Retinal pigment epithelial cell (primary cell): ENCODE measurements at regions not wholly inside any gene's neighbourhood (a gene's known extent, or its start where the extent isn't known, plus 50 kb on each side); places are given as distances from the start of the nearest gene placed in this dataset.
A peak's percentile ranks its signal among the peaks of the same experiment; 100 is the strongest.
"Not testable (repeated sequence)": the region's sequence is repeated elsewhere in the genome, so short reads cannot be mapped to it uniquely, and the experiment has no call there.

Experiments
- DNase-seq: peaks from one replicate; pipeline ENCODE4 v3.0.0-alpha.2; 2010; ENCODE audit warnings: low read depth
- H3K4me3 ChIP-seq: 2 replicates; pipeline ENCODE4 v1.5.1; 2011; ENCODE audit warnings: mild to moderate bottlenecking, low read length, control low read depth, moderate library complexity
- CTCF ChIP-seq: conservative IDR thresholded peaks from 2 replicates; pipeline ENCODE4 v1.5.1; 2011; ENCODE audit warnings: low read depth, low read length, control low read depth, inconsistent platforms

DNA sequence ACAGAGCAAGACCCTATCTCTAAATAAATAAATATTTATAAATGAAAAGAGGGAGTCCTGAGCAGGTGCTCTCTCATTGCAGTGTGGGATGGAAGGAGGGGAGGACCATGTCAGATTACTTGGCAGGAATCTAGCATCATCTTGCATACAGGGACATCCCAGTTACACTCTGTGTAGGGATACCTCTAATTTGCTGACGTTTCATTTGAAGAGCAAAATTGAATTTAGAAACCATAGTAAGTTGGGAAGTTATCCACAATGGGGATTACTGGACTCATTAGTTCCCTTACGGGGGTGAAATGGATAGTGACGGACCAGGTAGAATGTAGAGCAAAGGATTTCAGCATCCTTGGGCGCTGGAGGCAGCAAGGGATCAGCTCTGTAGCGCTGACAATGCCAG lies 52.1 kb downstream of the ARHGEF18 start:
- no peak overlapping the region for H3K4me3 ChIP-seq
- DNase-seq: no peak
- TF ChIP-seq CTCF: no peak

DNA sequence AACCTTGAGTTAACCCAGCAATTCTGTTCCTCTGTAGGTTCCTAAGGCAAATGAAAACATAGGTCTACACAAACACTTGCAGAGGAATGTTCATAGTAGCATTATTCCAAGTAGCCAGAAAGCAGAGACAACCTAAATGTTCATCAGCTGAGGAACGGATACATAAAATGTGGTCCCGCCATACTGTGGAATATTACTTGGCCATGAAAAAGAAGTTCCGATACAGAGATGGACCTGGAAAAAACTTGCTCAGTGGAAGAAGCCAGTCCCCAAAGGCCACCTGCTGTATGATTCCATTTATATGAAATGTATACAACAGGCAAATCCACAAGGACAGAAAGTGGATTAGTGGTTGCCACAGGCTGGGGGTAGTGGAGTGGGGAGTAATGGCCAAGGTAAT lies 53.0 kb downstream of the ARHGEF18 start:
- DNase-seq: no peak
- TF ChIP-seq CTCF: no peak
- H3K4me3 ChIP-seq: no peak overlapping the region

GRCh38 chr19:7405482-7405881 lies 56.7 kb downstream of the ARHGEF18 start:
- not testable (repeated sequence) for DNase-seq, H3K4me3 ChIP-seq

DNA sequence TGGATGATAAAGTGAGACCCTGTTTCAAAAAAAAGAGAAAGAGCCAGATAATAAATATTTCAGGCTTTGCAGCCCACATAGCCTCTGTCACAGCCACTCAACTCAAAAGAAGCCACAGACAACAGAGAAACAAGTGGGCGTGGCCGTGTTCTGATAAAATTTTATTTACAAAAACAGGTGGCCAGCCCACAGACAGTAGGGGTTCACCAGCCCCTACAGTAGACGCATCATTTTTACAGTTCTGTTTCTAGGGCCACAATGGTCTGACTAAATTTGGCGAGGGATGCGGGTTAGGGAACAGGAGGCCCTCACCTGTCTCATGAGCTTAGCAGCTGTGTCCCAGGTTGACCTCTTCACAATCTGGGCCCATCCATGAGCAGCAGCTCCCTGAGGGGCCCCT lies 59.5 kb downstream of the ARHGEF18 start:
- TF ChIP-seq CTCF: no peak
- H3K4me3 ChIP-seq: no peak overlapping the region
- DNase-seq: no peak

- no peak overlapping the region for H3K4me3 ChIP-seq
- no peak for TF ChIP-seq CTCF
- no peak for DNase-seq
These were observed 62.2 kb downstream of the ARHGEF18 start for GRCh38 chr19:7410946-7411345.

GRCh38 chr19:7413629-7414028 lies 64.9 kb downstream of the ARHGEF18 start:
- TF ChIP-seq CTCF: no peak
- DNase-seq: no peak
- no peak overlapping the region for H3K4me3 ChIP-seq

- no peak overlapping the region for H3K4me3 ChIP-seq
- DNase-seq: peak; percentile 65
- no peak for TF ChIP-seq CTCF
These were observed 66.6 kb downstream of the ARHGEF18 start for GRCh38 chr19:7415163-7415856.
